ENCODE measurements at regions not wholly inside any gene's neighbourhood (a gene's known extent, or its start where the extent isn't known, plus 50 kb on each side); places are given as distances from the start of the nearest gene placed in this dataset.

GRCh38 chr15:31871166-31871886 lies 159.0 kb upstream of the CHRNA7 start:
- DNase-seq (ENCODE audit: low spot score), result no peak

GRCh38 chr15:31871887-31872281 lies 158.4 kb upstream of the CHRNA7 start:
- DNase-seq (ENCODE audit: low spot score), result no peak

GRCh38 chr15:31887246-31887645 lies 143.1 kb upstream of the CHRNA7 start:
- DNase-seq (ENCODE audit: low spot score), result no peak

GRCh38 chr15:31892513-31892912 lies 137.8 kb upstream of the CHRNA7 start:
- DNase-seq (ENCODE audit: low spot score), result no peak

- DNase-seq (ENCODE audit: low spot score), result no peak
Observed at GRCh38 chr15:31893780-31894179, 136.5 kb upstream of the CHRNA7 start.

- DNase-seq (ENCODE audit: low spot score), result no peak
Observed at GRCh38 chr15:31897746-31898145, 132.6 kb upstream of the CHRNA7 start.

- DNase-seq (ENCODE audit: low spot score), result no peak
Observed at GRCh38 chr15:31901501-31901900, 128.8 kb upstream of the CHRNA7 start.

GRCh38 chr15:31905054-31905453 lies 125.3 kb upstream of the CHRNA7 start:
- DNase-seq (ENCODE audit: low spot score), result no peak

- no peak for DNase-seq (ENCODE audit: low spot score)
Observed at GRCh38 chr15:31925541-31925940, 104.8 kb upstream of the CHRNA7 start.

GRCh38 chr15:31930967-31931366 lies 99.3 kb upstream of the CHRNA7 start:
- DNase-seq (ENCODE audit: low spot score), result no peak

GRCh38 chr15:31932576-31932975 lies 97.7 kb upstream of the CHRNA7 start:
- no peak for DNase-seq (ENCODE audit: low spot score)

GRCh38 chr15:31934821-31935220 lies 95.5 kb upstream of the CHRNA7 start:
- no peak for DNase-seq (ENCODE audit: low spot score)

GRCh38 chr15:31953478-31953877 lies 76.8 kb upstream of the CHRNA7 start:
- no peak for DNase-seq (ENCODE audit: low spot score)

- no peak for DNase-seq (ENCODE audit: low spot score)
Observed at GRCh38 chr15:31954374-31955172, 75.7 kb upstream of the CHRNA7 start.

- no peak for DNase-seq (ENCODE audit: low spot score)
Observed at GRCh38 chr15:31955734-31956133, 74.6 kb upstream of the CHRNA7 start.

GRCh38 chr15:31957581-31957980 lies 72.7 kb upstream of the CHRNA7 start:
- DNase-seq (ENCODE audit: low spot score), result no peak

- no peak for DNase-seq (ENCODE audit: low spot score)
Observed at GRCh38 chr15:31964586-31965307, 65.6 kb upstream of the CHRNA7 start.

GRCh38 chr15:31970007-31970406 lies 60.3 kb upstream of the CHRNA7 start:
- DNase-seq (ENCODE audit: low spot score), result no peak

- no peak for DNase-seq (ENCODE audit: low spot score)
Observed at GRCh38 chr15:31973197-31973596, 57.1 kb upstream of the CHRNA7 start.

GRCh38 chr15:31974154-31974794 lies 56.0 kb upstream of the CHRNA7 start:
- DNase-seq (ENCODE audit: low spot score), result no peak

- DNase-seq (ENCODE audit: low spot score), result peak; percentile 29
Observed at GRCh38 chr15:31974855-31975829, 55.2 kb upstream of the CHRNA7 start.

Measured in hematopoietic multipotent progenitor cell treated with erythropoietin and hydrocortisone succinate and interleukin-3 and kit ligand, for 15 days (in vitro differentiated cells).